Panc1 (cell line): ENCODE measurements at regions not wholly inside any gene's neighbourhood (a gene's known extent, or its start where the extent isn't known, plus 50 kb on each side); places are given as distances from the start of the nearest gene placed in this dataset.

Experiments
- CTCF ChIP-seq: fragments of 450-650 bp; IDR thresholded peaks from 2 replicates; pipeline ENCODE4 v1.5.1; 2017; ENCODE audit warnings: mild to moderate bottlenecking
- REST ChIP-seq, 2 experiments: IDR thresholded peaks; 2 replicates each; pipeline ENCODE4 v1.6.1; 2011 to 2012; ENCODE audit warnings: low read depth in 2 of 2, control low read depth in 1 of 2, low read length in 1 of 2, mild to moderate bottlenecking in 1 of 2, moderate library complexity in 1 of 2; ENCODE audit not compliant: insufficient read depth in 1 of 2
- TCF7L2 ChIP-seq: IDR thresholded peaks from 2 replicates; pipeline ENCODE4 v1.6.1; 2011; ENCODE audit warnings: mild to moderate bottlenecking, low read depth, low read length, inconsistent platforms

- no peak for TF ChIP-seq CTCF
- TF ChIP-seq REST (IDR thresholded peaks at IDR 0.05; ENCODE audit: insufficient read depth in 1 of 2, low read depth in 2 of 2, low read length in 1 of 2) = no peak
- TF ChIP-seq TCF7L2 = no peak
Measured at GRCh38 chr13:105406551-105406950, 1128.9 kb downstream of the EFNB2 start.
